ENCODE measurements at regions not wholly inside any gene's neighbourhood (a gene's known extent, or its start where the extent isn't known, plus 50 kb on each side); places are given as distances from the start of the nearest gene placed in this dataset.

GRCh38 chr2:114089636-114090319, 199.9 kb downstream of the ACTR3 start:
- no peak for TF ChIP-seq CTCF (IDR thresholded peaks at IDR 0.05)
- Mint-ChIP-seq H3K27me3 (ENCODE audit: low read depth in 2 of 2) (peaks cover 0 to 4% of the 10 kb centered on the region in 2 donors), H3K4me3 (no peak overlapping the region), H3K27ac (no peak overlapping the region), H3K4me1 (no peaks in the 10 kb centered on the region), H3K9me3 (peaks cover 0 to 3% of the 10 kb centered on the region in 2 donors), H3K36me3 (no peaks in the 10 kb centered on the region)
- intact Hi-C loops (cut with micrococcal nuclease), result no loop called here
- no peak overlapping the region for H3K27ac ChIP-seq (ENCODE audit: low read length)
- H3K27me3 ChIP-seq (ENCODE audit: control insufficient read depth, insufficient read depth, low read length), result no peaks in the 10 kb centered on the region
- DNase-seq (no peak), ATAC-seq (no peak)
- H3K36me3 ChIP-seq (ENCODE audit: control insufficient read depth, insufficient read depth, low read length), result no peaks in the 10 kb centered on the region
- no peaks in the 10 kb centered on the region for H3K4me1 ChIP-seq (ENCODE audit: control insufficient read depth, insufficient read depth, low read length)
- 83% methylated on average over 9 of the region's 9 CpGs for WGBS (ENCODE audit: insufficient coverage)
- H3K4me3 ChIP-seq (ENCODE audit: low read length), result no peak overlapping the region
- no peaks in the 10 kb centered on the region for H3K9me3 ChIP-seq (ENCODE audit: control insufficient read depth, insufficient read depth, low read length)

GRCh38 chr2:114091010-114091409, 201.1 kb downstream of the ACTR3 start:
- no peak overlapping the region for H3K27ac Mint-ChIP-seq
- Histone ChIP-seq H3K9me3 (ENCODE audit: control insufficient read depth, insufficient read depth, low read length) (no peaks in the 10 kb centered on the region), H3K27ac (ENCODE audit: low read length) (no peak overlapping the region), H3K4me3 (ENCODE audit: low read length) (no peak overlapping the region), H3K4me1 (ENCODE audit: control insufficient read depth, insufficient read depth, low read length) (no peaks in the 10 kb centered on the region), H3K27me3 (ENCODE audit: control insufficient read depth, insufficient read depth, low read length) (no peaks in the 10 kb centered on the region), H3K36me3 (ENCODE audit: control insufficient read depth, insufficient read depth, low read length) (no peaks in the 10 kb centered on the region)
- ATAC-seq (no peak), DNase-seq (no peak)
- H3K36me3 Mint-ChIP-seq, result no peaks in the 10 kb centered on the region
- WGBS (ENCODE audit: insufficient coverage), result no CpG with 5 or more reads among the region's 1 CpG
- peaks cover 0 to 6% of the 10 kb centered on the region in 2 donors for H3K9me3 Mint-ChIP-seq
- intact Hi-C loops (cut with micrococcal nuclease), result no loop called here
- no peak for TF ChIP-seq CTCF (IDR thresholded peaks at IDR 0.05)
- H3K4me3 Mint-ChIP-seq, result no peak overlapping the region
- no peaks in the 10 kb centered on the region for H3K4me1 Mint-ChIP-seq
- peaks cover 0 to 4% of the 10 kb centered on the region in 2 donors for H3K27me3 Mint-ChIP-seq (ENCODE audit: low read depth in 2 of 2)

GRCh38 chr2:114108249-114108648, 218.4 kb downstream of the ACTR3 start:
- intact Hi-C loops (cut with micrococcal nuclease), result no loop called here
- Histone ChIP-seq H3K4me3 (ENCODE audit: low read length) (no peak overlapping the region), H3K36me3 (ENCODE audit: control insufficient read depth, insufficient read depth, low read length) (no peaks in the 10 kb centered on the region), H3K27me3 (ENCODE audit: control insufficient read depth, insufficient read depth, low read length) (no peaks in the 10 kb centered on the region), H3K9me3 (ENCODE audit: control insufficient read depth, insufficient read depth, low read length) (no peaks in the 10 kb centered on the region), H3K4me1 (ENCODE audit: control insufficient read depth, insufficient read depth, low read length) (no peaks in the 10 kb centered on the region), H3K27ac (ENCODE audit: low read length) (no peak overlapping the region)
- peaks cover 4 to 6% of the 10 kb centered on the region in 2 donors for H3K9me3 Mint-ChIP-seq
- WGBS (ENCODE audit: insufficient coverage), result 100% methylated on average over 1 of the region's 2 CpGs
- no peaks in the 10 kb centered on the region for H3K4me1 Mint-ChIP-seq
- no peak for TF ChIP-seq CTCF (IDR thresholded peaks at IDR 0.05)
- H3K27ac Mint-ChIP-seq, result no peak overlapping the region
- ATAC-seq (no peak), DNase-seq (no peak)
- H3K36me3 Mint-ChIP-seq, result peaks cover 7% of the 10 kb centered on the region
- H3K27me3 Mint-ChIP-seq (ENCODE audit: low read depth in 2 of 2), result peaks cover 6 to 15% of the 10 kb centered on the region in 2 donors
- H3K4me3 Mint-ChIP-seq, result no peak overlapping the region

Measured in natural killer cell (primary cell).